ENCODE measurements at regions not wholly inside any gene's neighbourhood (a gene's known extent, or its start where the extent isn't known, plus 50 kb on each side); places are given as distances from the start of the nearest gene placed in this dataset.

DNA sequence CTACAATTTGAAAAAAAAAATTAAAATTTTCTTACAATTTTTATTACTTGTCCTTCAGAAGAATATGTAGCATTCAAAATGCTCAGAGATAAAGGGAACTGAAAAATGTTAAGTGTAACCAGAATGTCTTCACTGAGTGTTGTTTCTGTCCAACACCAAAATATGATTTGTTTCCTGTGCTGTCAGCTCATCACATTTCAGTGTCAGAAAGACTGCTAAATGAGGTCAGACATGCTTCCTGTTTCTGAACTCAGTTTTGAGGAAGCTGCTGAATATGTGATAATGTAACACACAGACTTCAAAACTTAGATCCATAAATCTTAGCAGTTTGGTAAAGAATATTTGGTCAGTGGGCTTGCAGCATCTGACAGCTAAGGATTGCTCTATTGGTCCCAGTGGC, 1849.7 kb downstream of the PCDH7 start:
- intact Hi-C loops (cut with DNase I) = no loop called here
- no peak for DNase-seq (ENCODE audit: low spot score)

DNA sequence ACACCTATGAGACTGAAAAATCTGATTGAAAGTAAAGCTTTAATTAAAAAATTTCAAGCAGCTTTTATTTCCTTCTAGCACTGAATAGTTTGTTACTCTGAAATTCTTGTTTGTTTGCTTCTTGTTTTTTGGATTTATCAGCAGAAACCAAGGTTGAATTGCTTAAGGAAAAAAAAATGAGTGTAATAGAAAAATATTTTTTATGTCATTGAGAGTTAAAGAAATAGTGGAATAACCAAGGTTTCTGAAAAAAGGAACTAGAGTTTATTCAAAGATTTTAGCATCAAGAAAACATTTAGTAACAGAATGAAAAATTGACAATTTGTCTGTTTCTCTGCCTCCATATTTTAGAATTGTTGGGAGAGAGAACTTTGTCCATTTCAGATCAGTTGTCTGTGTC, 1852.2 kb downstream of the PCDH7 start:
- DNase-seq (ENCODE audit: low spot score) = no peak
- intact Hi-C loops (cut with DNase I) = no loop called here

DNA sequence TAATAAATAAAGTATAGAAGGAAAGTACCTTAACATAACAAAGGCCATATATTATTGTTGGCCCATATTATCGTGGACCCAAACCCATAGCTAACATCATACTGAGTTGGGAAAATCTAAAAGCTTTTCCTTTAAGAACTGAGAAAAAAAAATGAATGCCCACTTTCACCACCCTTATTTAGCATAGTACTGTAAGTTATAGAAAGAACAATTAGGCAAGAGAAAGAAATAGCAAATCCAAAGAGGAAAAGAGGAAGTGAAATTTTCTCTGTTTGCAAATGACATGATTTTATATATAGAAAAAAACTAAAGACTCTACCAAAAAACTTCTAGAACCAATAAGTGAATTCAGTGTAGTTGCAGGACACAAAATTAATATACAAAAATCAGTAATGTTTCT, 1854.6 kb downstream of the PCDH7 start:
- intact Hi-C loops (cut with DNase I) = no loop called here
- no peak for DNase-seq (ENCODE audit: low spot score)

DNA sequence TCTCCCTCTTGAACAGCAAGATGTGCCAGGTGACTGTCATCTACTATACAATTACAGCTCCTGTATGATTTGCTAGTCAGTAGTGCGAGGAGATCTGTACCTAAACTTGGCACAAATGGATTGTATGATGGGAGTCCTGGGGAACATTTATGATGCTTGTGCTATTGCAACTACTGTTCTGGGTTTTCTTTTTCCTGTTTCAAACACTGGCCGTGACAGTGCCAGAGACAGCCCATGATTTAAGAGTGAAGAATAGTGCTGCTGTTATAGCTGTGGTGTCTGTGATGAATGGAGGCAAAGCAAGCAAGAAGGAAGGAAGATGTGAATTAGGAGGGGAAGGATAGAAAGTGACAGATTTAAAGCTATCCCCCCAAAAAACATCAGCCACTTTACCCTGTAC, 1868.9 kb downstream of the PCDH7 start:
- no peak for DNase-seq (ENCODE audit: low spot score)
- intact Hi-C loops (cut with DNase I) = no loop called here

DNA sequence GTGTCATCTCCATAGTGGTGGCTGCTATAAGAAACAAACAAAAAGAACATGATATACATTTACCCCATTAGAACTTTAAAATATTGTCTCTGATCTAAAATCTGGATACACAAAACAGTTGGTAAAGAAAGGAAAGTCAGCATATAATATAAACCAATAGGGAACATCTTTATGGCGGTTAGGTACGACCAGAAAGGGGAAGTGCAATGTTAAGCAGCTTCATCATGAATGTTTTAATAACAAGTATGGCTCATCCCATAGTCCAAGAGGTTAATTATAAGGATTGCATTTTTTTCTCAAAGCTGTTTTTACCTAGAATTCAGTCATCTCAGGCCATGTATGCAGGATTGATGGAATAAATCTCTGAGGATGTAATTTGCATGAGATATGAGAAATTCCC, 1869.7 kb downstream of the PCDH7 start:
- DNase-seq (ENCODE audit: low spot score) = no peak
- intact Hi-C loops (cut with DNase I) = no loop called here

DNA sequence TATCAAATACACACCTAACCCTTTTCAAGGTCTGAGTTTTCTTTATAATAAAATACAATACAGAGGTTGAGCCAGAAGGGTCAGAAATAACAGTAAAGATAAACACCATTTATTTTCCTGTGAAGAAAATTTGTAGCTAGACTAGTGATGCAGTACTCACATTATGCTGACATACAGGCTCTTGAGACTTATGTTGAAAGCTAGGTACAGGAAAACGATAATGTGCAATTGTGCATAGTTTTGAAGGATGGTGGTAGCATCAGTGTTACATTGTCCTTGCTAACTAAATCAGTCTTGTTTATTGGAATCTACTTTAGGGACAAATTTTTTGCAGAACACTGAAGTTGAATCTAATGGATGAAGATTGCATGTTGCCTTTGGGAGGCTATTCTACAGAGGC, 1877.2 kb downstream of the PCDH7 start:
- intact Hi-C loops (cut with DNase I) = no loop called here
- DNase-seq (ENCODE audit: low spot score) = no peak

DNA sequence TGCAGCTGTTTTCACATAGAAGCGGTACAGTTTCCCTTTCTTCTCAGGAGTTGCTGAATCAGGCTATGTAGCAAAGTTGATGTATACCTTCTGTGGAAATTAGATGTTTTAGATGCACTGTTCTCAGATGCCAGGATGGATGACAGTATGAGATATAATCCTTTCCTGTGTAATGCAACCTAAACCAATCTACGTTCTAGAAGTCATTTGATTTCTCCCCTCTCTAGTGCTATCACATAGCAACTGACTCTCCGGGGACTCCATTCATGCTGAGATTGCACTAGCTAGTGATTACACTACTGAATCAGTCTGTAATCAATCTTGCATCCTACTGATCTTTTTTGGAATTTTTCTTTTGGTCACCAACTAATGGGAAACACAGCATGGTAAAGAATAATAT, 1881.7 kb downstream of the PCDH7 start:
- DNase-seq (ENCODE audit: low spot score) = no peak
- intact Hi-C loops (cut with DNase I) = no loop called here

DNA sequence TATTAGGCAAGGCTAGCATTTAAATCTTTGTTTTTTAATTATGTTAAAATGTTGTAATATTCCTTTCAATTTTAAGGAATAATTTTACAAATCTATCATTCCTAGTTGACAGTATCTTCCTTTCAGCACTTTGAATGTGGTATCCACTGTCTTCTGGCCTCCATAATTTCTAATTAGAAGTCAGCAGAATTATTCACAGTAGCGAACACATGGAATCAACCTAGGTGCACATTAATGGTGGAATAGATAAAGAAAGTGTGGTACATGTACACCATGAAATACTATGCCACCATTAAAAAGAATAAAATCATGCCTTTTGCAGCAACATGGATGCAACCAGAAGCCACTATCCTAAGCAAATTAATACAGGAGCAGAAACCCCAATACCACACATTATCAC, 1887.8 kb downstream of the PCDH7 start:
- DNase-seq (ENCODE audit: low spot score) = no peak
- intact Hi-C loops (cut with DNase I) = no loop called here

DNA sequence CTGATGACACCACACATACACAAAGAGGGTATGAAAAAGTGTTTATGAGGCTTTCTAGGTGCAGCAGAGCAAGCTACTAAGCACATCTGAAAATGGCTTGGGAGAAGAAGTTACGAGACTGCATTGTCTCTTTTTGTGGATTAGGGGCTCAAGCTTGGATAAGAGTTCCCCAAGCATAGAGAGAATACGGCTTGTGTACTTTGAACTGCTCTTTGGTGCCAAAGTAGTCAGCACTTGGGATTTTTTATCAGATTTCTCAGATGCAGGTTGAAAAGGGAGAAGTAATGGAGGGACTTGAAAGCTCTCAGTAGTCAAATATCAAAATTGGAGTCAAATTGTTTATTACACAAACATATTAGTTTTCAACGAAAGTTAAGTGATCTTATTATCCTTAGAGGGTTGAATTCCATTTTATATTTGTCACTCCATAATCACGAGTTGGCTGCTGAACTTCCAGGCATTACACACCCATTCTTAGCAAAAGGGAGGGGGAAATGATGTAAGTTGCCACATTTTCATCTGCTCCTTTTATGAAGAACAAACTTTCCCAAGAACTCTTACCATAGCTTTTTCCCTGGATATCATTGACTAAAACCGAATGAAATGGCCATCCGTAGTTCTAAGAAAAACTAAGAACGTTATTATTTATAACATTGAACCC, 1904.9 kb downstream of the PCDH7 start:
- DNase-seq (ENCODE audit: low spot score) = no peak
- intact Hi-C loops (cut with DNase I) = no loop called here

DNA sequence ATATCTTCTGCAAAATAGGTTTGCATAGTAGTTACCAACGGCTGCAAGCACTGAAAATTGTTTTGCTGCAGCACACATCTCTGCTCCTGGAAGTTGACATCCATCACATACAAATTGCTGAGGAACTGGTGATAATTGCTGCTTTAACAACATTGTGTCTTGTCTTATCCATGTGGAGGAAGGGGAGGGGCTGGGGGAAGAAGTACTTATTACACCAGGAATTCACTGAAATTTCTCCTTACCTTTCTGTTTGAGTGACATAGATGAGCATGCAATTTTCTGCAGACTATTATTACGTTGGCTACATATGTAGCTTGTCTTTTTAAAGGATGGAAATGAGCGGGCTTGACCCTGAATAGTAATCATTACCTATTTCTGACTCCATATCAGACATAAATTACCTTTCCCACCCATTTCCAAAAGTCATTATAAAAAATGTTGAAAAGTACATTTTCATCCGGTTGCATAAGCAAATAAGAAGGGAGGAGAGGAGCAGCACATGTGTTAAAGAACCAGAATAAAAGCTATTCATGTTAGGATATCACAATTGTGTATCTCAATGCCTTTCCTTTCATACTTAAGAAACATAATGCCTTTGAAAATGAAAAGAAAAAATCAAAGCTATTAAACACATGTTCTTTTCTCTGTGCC, 1905.6 kb downstream of the PCDH7 start:
- DNase-seq (ENCODE audit: low spot score) = no peak
- intact Hi-C loops (cut with DNase I) = no loop called here

DNA sequence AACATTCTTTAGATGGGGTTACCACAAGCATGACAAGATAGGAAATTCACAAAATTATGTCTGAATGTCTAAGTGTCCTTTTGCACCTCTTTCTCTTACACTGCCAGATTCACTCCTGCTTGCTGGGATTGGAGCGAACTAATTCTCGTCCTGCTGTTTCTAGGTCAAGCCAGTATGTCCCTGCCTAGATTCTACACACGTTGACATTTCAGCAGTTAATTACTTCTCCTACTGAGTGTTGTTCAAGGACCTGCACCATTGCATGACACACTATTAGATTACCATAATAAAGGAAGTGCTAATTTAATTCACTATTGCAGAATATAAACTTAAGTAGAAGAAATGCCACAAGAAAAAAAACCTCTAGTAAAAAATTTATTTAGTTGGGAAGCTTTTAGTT, 1911.7 kb downstream of the PCDH7 start:
- intact Hi-C loops (cut with DNase I) = no loop called here
- no peak for DNase-seq (ENCODE audit: low spot score)

DNA sequence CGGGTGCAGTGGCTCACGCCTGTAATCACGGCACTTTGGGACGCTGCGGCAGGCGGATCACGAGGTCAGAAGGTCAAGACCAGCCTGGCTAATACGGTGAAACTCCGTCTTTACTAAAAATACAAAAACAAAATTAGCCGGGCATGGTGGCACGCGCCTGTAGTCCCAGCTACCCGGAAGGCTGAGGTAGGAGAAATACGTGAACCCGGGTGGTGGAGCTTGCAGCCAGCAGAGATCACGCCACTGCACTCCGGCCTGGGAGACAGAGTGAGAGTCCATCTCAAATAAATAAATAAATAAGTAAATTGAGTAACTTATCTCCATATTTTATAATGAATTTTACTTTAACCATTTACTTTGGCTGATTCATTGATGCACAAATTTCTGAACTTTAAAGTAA, 1913.3 kb downstream of the PCDH7 start:
- DNase-seq (ENCODE audit: low spot score) = no peak
- intact Hi-C loops (cut with DNase I) = no loop called here

DNA sequence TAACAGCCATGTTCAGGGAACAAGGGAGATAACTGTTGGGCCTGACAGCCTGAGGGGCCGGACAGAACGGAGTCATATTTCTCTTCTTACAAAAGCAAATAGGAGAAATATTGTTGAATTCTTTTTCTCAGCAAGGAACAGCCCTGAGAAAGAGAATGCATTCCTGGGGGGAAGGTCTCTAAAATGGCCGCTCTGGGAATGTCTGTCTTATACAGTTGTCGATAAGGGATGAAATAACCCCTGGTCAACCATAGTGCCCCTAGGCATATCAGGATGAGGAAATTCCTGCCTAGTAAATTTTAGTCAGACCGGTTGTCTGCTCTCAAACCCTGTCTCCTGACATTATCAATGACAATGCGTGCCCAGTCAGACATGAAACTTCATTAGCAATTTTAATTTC, 1925.5 kb downstream of the PCDH7 start:
- intact Hi-C loops (cut with DNase I) = no loop called here

DNA sequence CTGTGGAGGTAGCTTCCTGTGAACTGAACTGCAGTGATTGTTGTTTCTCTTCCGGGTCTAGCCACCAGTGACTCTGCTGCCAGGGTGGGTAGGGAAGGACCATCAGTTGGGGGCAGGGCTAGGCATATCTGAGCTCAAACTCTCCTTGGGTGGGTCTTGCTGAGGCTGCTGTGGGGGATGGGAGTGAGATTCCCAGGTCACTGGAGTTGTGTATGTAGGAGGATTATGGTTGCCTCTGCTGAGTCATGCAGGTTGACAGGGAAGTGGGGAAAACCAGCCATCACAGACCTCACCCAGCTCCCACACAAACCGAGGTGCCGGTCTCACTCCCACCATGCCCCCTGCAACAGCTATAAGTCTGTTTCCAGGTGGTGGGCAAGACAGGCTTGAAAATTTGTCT, 1937.8 kb downstream of the PCDH7 start:
- intact Hi-C loops (cut with DNase I) = no loop called here
- DNase-seq (ENCODE audit: low spot score) = no peak

More for the DNA sequence above, 1925.5 kb downstream of the PCDH7 start:
- DNase-seq (ENCODE audit: low spot score) = no peak

DNA sequence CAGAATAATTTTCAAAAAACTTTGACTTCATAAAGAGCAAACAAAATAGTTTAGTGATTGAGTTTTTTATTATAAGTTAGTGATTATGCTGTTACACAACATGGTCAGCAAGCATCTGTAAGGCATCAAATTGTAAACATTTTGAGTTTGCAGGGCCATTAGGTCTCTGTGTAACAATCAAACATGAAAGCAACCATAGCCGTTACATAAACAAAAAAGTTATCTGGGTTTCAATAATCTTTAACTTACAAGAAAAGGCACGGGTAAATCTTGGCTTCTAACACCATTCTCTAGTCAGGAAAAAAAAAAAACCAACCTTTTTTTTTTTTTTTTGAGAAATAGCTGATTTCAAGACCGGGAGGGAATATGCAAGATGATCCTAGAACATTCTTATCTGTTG, 1941.1 kb downstream of the PCDH7 start:
- intact Hi-C loops (cut with DNase I) = no loop called here
- no peak for DNase-seq (ENCODE audit: low spot score)

DNA sequence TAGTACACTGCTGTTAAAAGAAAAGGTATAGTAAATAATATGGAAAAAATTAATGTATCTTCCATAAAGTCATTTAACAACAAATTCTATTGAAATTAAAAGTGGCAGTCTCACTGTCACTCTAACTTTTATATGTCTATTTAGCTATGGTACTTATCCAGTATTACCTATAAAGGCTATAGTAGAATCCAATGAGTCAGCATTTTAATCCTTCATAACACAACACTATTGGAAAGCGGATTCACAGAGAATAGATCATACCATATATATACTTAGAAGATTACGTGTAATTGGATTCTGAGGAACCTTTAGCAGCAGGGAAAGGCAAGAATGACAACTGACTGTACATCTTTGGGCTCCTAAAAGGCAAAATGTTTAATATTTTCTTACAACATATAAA, 1942.6 kb downstream of the PCDH7 start:
- no peak for DNase-seq (ENCODE audit: low spot score)
- intact Hi-C loops (cut with DNase I) = no loop called here

DNA sequence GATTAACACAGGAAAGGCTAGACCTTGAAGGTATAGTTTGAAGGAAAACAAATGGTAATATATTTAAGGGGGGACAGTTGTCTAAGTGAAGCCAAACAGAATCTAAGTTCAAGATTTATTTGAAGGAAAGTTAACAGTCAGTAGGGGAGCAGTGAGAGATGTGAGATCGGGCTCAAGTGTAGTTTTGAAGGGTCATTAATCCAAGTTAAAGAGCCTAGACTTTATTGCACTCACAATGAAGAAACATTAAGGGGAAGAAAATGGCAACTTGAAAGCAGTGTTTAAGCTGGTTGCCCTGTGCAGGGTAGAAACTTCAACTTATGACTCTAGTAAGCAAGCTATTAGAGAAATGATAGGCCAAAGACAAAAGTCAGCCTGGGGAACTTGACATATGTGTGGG, 1952.2 kb downstream of the PCDH7 start:
- intact Hi-C loops (cut with DNase I) = no loop called here

DNA sequence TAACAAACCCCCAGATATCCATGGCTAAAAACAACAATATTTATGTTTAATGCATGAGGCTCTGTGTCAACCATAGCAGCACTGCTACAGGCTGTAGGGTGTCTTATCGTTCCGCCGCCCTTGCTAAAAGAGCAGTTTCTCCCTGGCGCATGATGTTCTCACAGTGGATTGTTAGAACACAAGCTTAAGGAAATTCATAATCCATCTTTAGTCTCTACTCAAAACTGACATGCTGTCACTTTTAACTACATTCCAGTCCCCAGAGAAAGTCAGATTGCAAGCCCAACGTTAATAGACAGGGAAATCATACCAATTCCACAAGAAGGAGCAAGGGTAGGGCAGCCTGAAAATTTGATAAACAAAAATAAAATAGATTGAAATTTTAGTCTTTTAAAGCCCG, 1960.8 kb downstream of the PCDH7 start:
- intact Hi-C loops (cut with DNase I) = no loop called here
- DNase-seq (ENCODE audit: low spot score) = no peak

More for the DNA sequence above, 1952.2 kb downstream of the PCDH7 start:
- DNase-seq (ENCODE audit: low spot score) = no peak

DNA sequence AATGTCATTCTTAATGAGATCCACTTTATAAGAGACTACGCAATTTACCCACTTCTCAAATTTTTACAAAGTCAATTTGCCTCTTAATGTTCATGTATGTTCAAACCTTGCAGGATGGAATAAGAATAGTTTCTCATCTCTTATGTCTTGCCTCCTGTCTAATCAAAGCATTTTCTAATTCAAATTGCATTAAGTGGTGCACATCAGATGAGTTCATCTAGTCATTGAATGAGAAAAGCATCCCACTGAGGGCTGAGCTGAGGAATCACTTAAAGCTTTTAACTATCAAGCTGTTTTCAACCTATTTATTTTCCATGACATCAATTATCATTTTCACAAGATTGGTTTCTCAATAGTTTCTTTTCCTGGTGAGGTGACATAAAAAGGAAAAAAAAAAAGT, 1964.0 kb downstream of the PCDH7 start:
- no peak for DNase-seq (ENCODE audit: low spot score)
- intact Hi-C loops (cut with DNase I) = no loop called here

DNA sequence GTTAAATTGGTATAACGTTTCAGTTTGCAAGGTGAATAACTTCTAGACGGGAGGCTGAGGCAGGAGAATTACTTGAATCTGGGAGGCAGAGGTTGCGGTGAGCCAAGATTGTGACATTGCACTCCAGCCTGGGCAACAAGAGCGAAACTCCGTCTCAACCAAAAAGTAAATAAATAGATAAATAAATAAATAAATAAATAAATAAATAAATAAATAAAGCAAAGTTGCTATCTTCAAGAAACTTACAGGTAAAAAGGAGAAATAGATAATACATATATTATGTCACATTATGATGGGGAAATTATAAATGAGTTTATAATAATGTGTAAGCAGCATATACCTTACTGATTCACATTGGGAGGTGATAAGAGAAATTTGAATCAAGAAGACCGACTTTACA, 1966.0 kb downstream of the PCDH7 start:
- intact Hi-C loops (cut with DNase I) = no loop called here

DNA sequence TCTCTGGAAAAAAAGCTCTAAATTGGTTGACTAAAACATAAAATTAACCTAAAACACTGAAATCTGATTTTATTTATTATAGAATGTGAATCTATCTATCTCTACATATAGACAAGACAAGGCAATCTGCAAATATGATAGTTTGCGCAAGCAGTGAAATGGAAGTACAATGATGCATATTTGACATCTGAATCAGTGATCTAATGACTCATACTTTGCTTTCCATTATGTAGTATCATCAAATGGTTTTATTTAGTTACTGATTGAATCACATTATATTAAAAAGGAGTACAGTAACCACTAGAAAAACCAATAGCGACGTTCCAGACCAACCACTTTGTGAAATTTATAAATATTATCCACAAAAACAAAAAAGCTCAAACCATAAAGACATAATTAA, 1969.3 kb downstream of the PCDH7 start:
- intact Hi-C loops (cut with DNase I) = no loop called here

More for the DNA sequence above, 1966.0 kb downstream of the PCDH7 start:
- no peak for DNase-seq (ENCODE audit: low spot score)

DNA sequence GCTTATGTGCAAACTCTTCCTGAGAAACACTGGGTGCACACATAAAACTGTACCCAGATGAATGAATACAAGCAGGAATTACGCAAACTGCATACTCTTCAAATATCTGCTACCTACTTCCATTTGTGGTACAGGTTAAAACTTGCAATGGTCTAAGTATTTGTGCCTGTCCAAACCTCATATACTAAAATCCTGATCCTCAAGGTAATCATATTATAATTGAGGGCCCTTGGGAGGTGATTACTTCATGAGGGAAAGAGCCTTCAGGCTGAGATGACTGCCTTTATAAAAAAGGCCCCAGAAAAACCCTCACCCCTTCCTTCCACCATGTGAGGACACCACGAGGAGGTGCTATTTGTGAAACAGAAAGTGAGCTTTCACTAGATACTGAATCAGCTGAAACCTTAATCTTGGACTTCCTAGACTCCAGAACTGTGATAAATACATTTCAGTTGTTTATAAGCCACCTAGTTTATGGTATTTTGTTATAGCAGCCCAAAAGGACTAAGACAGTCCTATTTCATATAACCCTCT, 1977.2 kb downstream of the PCDH7 start:
- intact Hi-C loops (cut with DNase I) = no loop called here
- DNase-seq (ENCODE audit: low spot score) = no peak

More for the DNA sequence above, 1969.3 kb downstream of the PCDH7 start:
- no peak for DNase-seq (ENCODE audit: low spot score)

All from cardiac septum (tissue), 1 donor.